H1 (cell line): ENCODE measurements at regions not wholly inside any gene's neighbourhood (a gene's known extent, or its start where the extent isn't known, plus 50 kb on each side); places are given as distances from the start of the nearest gene placed in this dataset.

ENCODE experiments used
- GABPA ChIP-seq: IDR thresholded peaks from 2 replicates; pipeline ENCODE4 v1.6.1; 2011; ENCODE audit warnings: mild to moderate bottlenecking, low read length, moderate library complexity, borderline replicate concordance; ENCODE audit not compliant: insufficient read depth
- NRF1 ChIP-seq: IDR thresholded peaks from 2 replicates; pipeline ENCODE4 v1.6.1; 2011; ENCODE audit warnings: mild to moderate bottlenecking, low read depth, low read length, improper control_type of control experiment
- POU5F1 ChIP-seq: IDR thresholded peaks from 2 replicates; pipeline ENCODE4 v1.6.1; 2011; ENCODE audit warnings: low read depth, mild to moderate bottlenecking, low read length, moderate library complexity
- TCF12 ChIP-seq: IDR thresholded peaks from 2 replicates; pipeline ENCODE4 v1.6.1; 2011; ENCODE audit warnings: low read depth, mild to moderate bottlenecking, low read length

GRCh38 chr2:52034706-52035105 is 1002.8 kb upstream of the NRXN1 start:
- no peak for TF ChIP-seq POU5F1
- no peak for TF ChIP-seq NRF1
- TF ChIP-seq TCF12 = no peak
- no peak for TF ChIP-seq GABPA
